H1 (cell line): ENCODE measurements at regions not wholly inside any gene's neighbourhood (a gene's known extent, or its start where the extent isn't known, plus 50 kb on each side); places are given as distances from the start of the nearest gene placed in this dataset.

Experiments
- CTCF ChIA-PET: fragments of 300-600 bp; sonication (Branson Sonifier 250); formaldehyde crosslinking; loops from one replicate; lab custom pipeline; 2021; ENCODE audit not compliant: partially characterized antibody; lab: Charles Lee
- POLR2A ChIA-PET: fragments of 300-600 bp; sonication (Branson Sonifier 250); formaldehyde crosslinking; loops from one replicate; lab custom pipeline; 2021; ENCODE audit warnings: inconsistent platforms; ENCODE audit not compliant: partially characterized antibody; lab: Charles Lee
- DNase-seq, 2 experiments: peaks; one replicate each; pipeline versions ENCODE4 v3.0.0 to v3.0.0-alpha.2; 2010 to 2022; ENCODE audit warnings: low spot score in 2 of 2, low read depth in 1 of 2, mixed read lengths in 1 of 2
- FAIRE-seq: peaks from 2 replicates; lab custom pipeline; 2011; peaks lifted over from hg19 to GRCh38; lab: Jason Lieb, UNC
- H2AFZ ChIP-seq: 2 replicates; pipeline ENCODE4 v1.8.1; 2012; ENCODE audit warnings: low read length, inconsistent platforms
- H2AK5ac ChIP-seq: 2 replicates; pipeline ENCODE4 v1.6.1; 2013; ENCODE audit warnings: low read depth, low read length
- H2BK120ac ChIP-seq: replicated peaks from 2 replicates; pipeline ENCODE3; 2013; ENCODE audit warnings: low read depth, low read length, inconsistent platforms
- H2BK12ac ChIP-seq: 2 replicates; pipeline ENCODE4 v1.6.1; 2013; ENCODE audit warnings: low read depth, low read length
- H2BK15ac ChIP-seq: 2 replicates; pipeline ENCODE4 v1.6.1; 2013; ENCODE audit warnings: low read length
- H2BK20ac ChIP-seq: 2 replicates; pipeline ENCODE4 v1.6.1; 2013; ENCODE audit warnings: low read length
- H2BK5ac ChIP-seq: 2 replicates; pipeline ENCODE4 v1.6.1; 2013; ENCODE audit warnings: low read depth, low read length
- H3K14ac ChIP-seq: 2 replicates; pipeline ENCODE4 v1.6.1; 2013; ENCODE audit warnings: inconsistent platforms; ENCODE audit not compliant: insufficient read length
- H3K18ac ChIP-seq: 2 replicates; pipeline ENCODE4 v1.6.1; 2013; ENCODE audit warnings: low read length; ENCODE audit errors: extremely low read depth
- H3K23ac ChIP-seq: 2 replicates; pipeline ENCODE4 v1.6.1; 2013; ENCODE audit warnings: inconsistent platforms; ENCODE audit not compliant: insufficient read length
- H3K23me2 ChIP-seq: 2 replicates; pipeline ENCODE4 v1.6.1; 2013; ENCODE audit warnings: low read depth, low read length
- H3K27ac ChIP-seq: 2 replicates; pipeline ENCODE4 v1.6.1; 2011; ENCODE audit warnings: low read depth, low read length, inconsistent platforms
- H3K27me3 ChIP-seq, 4 experiments: replicated peaks in 1 of 4; 1 replicate in 1 of 4; 2 replicates in 3 of 4; pipeline versions ENCODE4 v1.6.1 to v1.8.1; 2011 to 2013; ENCODE audit warnings: low read length in 3 of 4, mild to moderate bottlenecking in 3 of 4, inconsistent platforms in 2 of 4, mixed read lengths in 2 of 4, moderate library complexity in 1 of 4; ENCODE audit not compliant: control insufficient read depth in 3 of 4, insufficient read depth in 3 of 4; ENCODE audit errors: extremely low read depth in 1 of 4
- H3K36me3 ChIP-seq, 4 experiments: 2 replicates each; pipeline versions ENCODE4 v1.6.1 to v1.8.1; 2011 to 2013; ENCODE audit warnings: mild to moderate bottlenecking in 4 of 4, low read length in 3 of 4, moderate library complexity in 2 of 4, control low read depth in 1 of 4, inconsistent platforms in 1 of 4; ENCODE audit not compliant: insufficient read depth in 4 of 4, control insufficient read depth in 2 of 4
- H3K4ac ChIP-seq: replicated peaks from 2 replicates; pipeline ENCODE3; 2013; ENCODE audit warnings: low read length, low read depth, mixed read lengths, inconsistent platforms; ENCODE audit not compliant: insufficient read length
- H3K4me1 ChIP-seq, 4 experiments: replicated peaks in 1 of 4; 1 replicate in 1 of 4; 2 replicates in 3 of 4; pipeline versions ENCODE4 v1.6.1 to v1.8.1; 2011 to 2013; ENCODE audit warnings: low read length in 3 of 4, inconsistent platforms in 2 of 4, mixed read lengths in 1 of 4; ENCODE audit not compliant: insufficient read depth in 4 of 4, control insufficient read depth in 3 of 4
- H3K4me2 ChIP-seq, 2 experiments: 2 replicates each; pipeline versions ENCODE4 v1.6.1 to v1.8.1; 2011 to 2013; ENCODE audit warnings: low read depth in 2 of 2, low read length in 2 of 2, control low read depth in 1 of 2, inconsistent platforms in 1 of 2, mild to moderate bottlenecking in 1 of 2; ENCODE audit not compliant: insufficient read depth in 1 of 2
- H3K4me3 ChIP-seq, 4 experiments: fragments of 200-600, 300-600 bp in 1 of 4; sonication (generic), shearing (Covaris generic), sonication (Bioruptor Twin) in 1 of 4; 2 replicates each; pipeline versions ENCODE4 v1.5.1 to v1.8.1; 2011 to 2016; ENCODE audit warnings: low read length in 4 of 4, low read depth in 3 of 4, control low read depth in 2 of 4, inconsistent platforms in 2 of 4, mild to moderate bottlenecking in 2 of 4, mixed read lengths in 1 of 4, moderate library complexity in 1 of 4; ENCODE audit not compliant: insufficient read depth in 2 of 4; ENCODE audit errors: extremely low read depth in 1 of 4
- H3K56ac ChIP-seq: replicated peaks from 2 replicates; pipeline ENCODE3; 2013; ENCODE audit warnings: low read depth, mild to moderate bottlenecking, mixed read lengths, low read length, inconsistent platforms; ENCODE audit not compliant: insufficient read length
- H3K79me1 ChIP-seq: 2 replicates; pipeline ENCODE4 v1.6.1; 2013; ENCODE audit warnings: low read depth, low read length, control low read depth
- H3K79me2 ChIP-seq, 2 experiments: 2 replicates each; pipeline versions ENCODE4 v1.6.1 to v1.8.1; 2012 to 2013; ENCODE audit warnings: low read length in 2 of 2, mild to moderate bottlenecking in 2 of 2, inconsistent platforms in 1 of 2; ENCODE audit not compliant: insufficient read depth in 2 of 2, control insufficient read depth in 1 of 2
- H3K9ac ChIP-seq, 4 experiments: replicated peaks in 1 of 4; 1 replicate in 1 of 4; 2 replicates in 3 of 4; pipeline versions ENCODE4 v1.6.1 to v1.8.1; 2011 to 2013; ENCODE audit warnings: low read depth in 3 of 4, low read length in 3 of 4, control low read depth in 2 of 4, mild to moderate bottlenecking in 2 of 4, moderate library complexity in 2 of 4, inconsistent platforms in 1 of 4; ENCODE audit errors: extremely low read depth in 1 of 4
- H3K9me3 ChIP-seq, 2 experiments: 2 replicates each; pipeline versions ENCODE4 v1.6.1 to v1.8.1; 2012 to 2013; ENCODE audit warnings: mild to moderate bottlenecking in 2 of 2, moderate library complexity in 2 of 2, control low read depth in 1 of 2, inconsistent platforms in 1 of 2, low read depth in 1 of 2, low read length in 1 of 2, mixed read lengths in 1 of 2; ENCODE audit not compliant: insufficient read depth in 2 of 2
- H4K20me1 ChIP-seq, 2 experiments: replicated peaks in 1 of 2; 2 replicates each; pipeline versions ENCODE3 to v1.8.1; 2011 to 2013; ENCODE audit warnings: inconsistent platforms in 2 of 2, low read length in 2 of 2, mild to moderate bottlenecking in 1 of 2; ENCODE audit not compliant: insufficient read depth in 2 of 2, control insufficient read depth in 1 of 2
- H4K5ac ChIP-seq: 2 replicates; pipeline ENCODE4 v1.6.1; 2013; ENCODE audit warnings: low read length, low read depth, mixed read lengths, inconsistent platforms; ENCODE audit not compliant: insufficient read length
- H4K8ac ChIP-seq: 2 replicates; pipeline ENCODE4 v1.8.0; 2013; ENCODE audit warnings: mild to moderate bottlenecking, moderate library complexity, low read length, inconsistent platforms; ENCODE audit not compliant: insufficient read depth; ENCODE audit errors: extremely low read depth
- H4K91ac ChIP-seq: replicated peaks from 2 replicates; pipeline ENCODE3; 2013; ENCODE audit warnings: low read length, mixed read lengths, inconsistent platforms; ENCODE audit not compliant: insufficient read length
- WGBS, 2 experiments: shearing (Covaris generic) in 1 of 2; methylation state at CpG; one replicate each; pipeline versions ENCODE4 v1.1.6 to v1.1.7; 2013 to 2015; ENCODE audit warnings: low lambda C conversion rate in 2 of 2, mixed read lengths in 2 of 2, inconsistent platforms in 1 of 2, low coverage in 1 of 2, missing lambda C conversion rate in 1 of 2; ENCODE audit not compliant: insufficient replicate concordance in 2 of 2, insufficient coverage in 1 of 2, insufficient read length in 1 of 2; ENCODE audit errors: extremely low coverage in 1 of 2, missing lambda C conversion rate in 1 of 2; 5-methylcytosine and 5-hydroxymethylcytosine counted together
- TF ChIP-seq, protein P1 (sequence below): fragments of 300-600 bp; sonication (generic); IDR thresholded peaks from 2 replicates; pipeline ENCODE4 v1.7.1; 2012; ENCODE audit warnings: low read length, moderate library complexity, mild to moderate bottlenecking, inconsistent platforms; ENCODE audit not compliant: insufficient replicate concordance

DNA sequence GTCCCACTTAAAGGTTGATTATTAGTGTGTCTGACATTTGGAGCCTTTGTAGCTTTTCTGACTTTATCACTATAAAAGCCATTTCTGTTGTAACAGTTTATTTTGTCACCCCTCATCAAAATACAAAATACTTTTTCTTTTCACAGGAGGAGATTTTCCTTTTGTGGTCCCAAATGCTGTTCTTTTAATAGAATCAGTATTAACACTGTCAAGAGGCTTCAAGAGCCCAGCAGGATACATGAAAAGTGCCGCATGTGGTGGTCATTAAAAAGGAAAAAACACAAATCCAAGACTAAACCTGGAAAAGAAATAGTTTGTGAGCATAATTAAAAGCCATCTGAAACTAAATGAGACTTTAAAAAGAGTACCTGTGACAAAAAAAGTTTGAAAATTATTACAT, 515.7 kb downstream of the DCDC2C start:
- CTCF ChIA-PET, result interaction anchor here (0.6 to 0.7 kb wide), 2 partner anchors 68 to 540 kb away, joined by 3 read pairs; no protein-coding TSS in a partner anchor
- WGBS, 2 experiments, result 71% methylated on average over 1 of the region's 1 CpG; no CpG with 5 or more reads in 1 of the 2 experiments
- TF ChIP-seq, protein P1, sequence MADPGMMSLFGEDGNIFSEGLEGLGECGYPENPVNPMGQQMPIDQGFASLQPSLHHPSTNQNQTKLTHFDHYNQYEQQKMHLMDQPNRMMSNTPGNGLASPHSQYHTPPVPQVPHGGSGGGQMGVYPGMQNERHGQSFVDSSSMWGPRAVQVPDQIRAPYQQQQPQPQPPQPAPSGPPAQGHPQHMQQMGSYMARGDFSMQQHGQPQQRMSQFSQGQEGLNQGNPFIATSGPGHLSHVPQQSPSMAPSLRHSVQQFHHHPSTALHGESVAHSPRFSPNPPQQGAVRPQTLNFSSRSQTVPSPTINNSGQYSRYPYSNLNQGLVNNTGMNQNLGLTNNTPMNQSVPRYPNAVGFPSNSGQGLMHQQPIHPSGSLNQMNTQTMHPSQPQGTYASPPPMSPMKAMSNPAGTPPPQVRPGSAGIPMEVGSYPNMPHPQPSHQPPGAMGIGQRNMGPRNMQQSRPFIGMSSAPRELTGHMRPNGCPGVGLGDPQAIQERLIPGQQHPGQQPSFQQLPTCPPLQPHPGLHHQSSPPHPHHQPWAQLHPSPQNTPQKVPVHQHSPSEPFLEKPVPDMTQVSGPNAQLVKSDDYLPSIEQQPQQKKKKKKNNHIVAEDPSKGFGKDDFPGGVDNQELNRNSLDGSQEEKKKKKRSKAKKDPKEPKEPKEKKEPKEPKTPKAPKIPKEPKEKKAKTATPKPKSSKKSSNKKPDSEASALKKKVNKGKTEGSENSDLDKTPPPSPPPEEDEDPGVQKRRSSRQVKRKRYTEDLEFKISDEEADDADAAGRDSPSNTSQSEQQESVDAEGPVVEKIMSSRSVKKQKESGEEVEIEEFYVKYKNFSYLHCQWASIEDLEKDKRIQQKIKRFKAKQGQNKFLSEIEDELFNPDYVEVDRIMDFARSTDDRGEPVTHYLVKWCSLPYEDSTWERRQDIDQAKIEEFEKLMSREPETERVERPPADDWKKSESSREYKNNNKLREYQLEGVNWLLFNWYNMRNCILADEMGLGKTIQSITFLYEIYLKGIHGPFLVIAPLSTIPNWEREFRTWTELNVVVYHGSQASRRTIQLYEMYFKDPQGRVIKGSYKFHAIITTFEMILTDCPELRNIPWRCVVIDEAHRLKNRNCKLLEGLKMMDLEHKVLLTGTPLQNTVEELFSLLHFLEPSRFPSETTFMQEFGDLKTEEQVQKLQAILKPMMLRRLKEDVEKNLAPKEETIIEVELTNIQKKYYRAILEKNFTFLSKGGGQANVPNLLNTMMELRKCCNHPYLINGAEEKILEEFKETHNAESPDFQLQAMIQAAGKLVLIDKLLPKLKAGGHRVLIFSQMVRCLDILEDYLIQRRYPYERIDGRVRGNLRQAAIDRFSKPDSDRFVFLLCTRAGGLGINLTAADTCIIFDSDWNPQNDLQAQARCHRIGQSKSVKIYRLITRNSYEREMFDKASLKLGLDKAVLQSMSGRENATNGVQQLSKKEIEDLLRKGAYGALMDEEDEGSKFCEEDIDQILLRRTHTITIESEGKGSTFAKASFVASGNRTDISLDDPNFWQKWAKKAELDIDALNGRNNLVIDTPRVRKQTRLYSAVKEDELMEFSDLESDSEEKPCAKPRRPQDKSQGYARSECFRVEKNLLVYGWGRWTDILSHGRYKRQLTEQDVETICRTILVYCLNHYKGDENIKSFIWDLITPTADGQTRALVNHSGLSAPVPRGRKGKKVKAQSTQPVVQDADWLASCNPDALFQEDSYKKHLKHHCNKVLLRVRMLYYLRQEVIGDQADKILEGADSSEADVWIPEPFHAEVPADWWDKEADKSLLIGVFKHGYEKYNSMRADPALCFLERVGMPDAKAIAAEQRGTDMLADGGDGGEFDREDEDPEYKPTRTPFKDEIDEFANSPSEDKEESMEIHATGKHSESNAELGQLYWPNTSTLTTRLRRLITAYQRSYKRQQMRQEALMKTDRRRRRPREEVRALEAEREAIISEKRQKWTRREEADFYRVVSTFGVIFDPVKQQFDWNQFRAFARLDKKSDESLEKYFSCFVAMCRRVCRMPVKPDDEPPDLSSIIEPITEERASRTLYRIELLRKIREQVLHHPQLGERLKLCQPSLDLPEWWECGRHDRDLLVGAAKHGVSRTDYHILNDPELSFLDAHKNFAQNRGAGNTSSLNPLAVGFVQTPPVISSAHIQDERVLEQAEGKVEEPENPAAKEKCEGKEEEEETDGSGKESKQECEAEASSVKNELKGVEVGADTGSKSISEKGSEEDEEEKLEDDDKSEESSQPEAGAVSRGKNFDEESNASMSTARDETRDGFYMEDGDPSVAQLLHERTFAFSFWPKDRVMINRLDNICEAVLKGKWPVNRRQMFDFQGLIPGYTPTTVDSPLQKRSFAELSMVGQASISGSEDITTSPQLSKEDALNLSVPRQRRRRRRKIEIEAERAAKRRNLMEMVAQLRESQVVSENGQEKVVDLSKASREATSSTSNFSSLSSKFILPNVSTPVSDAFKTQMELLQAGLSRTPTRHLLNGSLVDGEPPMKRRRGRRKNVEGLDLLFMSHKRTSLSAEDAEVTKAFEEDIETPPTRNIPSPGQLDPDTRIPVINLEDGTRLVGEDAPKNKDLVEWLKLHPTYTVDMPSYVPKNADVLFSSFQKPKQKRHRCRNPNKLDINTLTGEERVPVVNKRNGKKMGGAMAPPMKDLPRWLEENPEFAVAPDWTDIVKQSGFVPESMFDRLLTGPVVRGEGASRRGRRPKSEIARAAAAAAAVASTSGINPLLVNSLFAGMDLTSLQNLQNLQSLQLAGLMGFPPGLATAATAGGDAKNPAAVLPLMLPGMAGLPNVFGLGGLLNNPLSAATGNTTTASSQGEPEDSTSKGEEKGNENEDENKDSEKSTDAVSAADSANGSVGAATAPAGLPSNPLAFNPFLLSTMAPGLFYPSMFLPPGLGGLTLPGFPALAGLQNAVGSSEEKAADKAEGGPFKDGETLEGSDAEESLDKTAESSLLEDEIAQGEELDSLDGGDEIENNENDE, result no peak

More for the DNA sequence above, 515.7 kb downstream of the DCDC2C start:
- Histone ChIP-seq H3K4ac (no peak overlapping the region), H3K4me2 (no peak overlapping the region), H3K9ac (no peak overlapping the region), H4K8ac (no peak overlapping the region), H3K4me1 (peaks cover 0 to 4% (median 1%) of the 10 kb centered on the region in 4 experiments; a peak in 2 of 7 replicates), H3K36me3 (no peaks in the 10 kb centered on the region), H2BK20ac (no peak overlapping the region), H2BK12ac (no peak overlapping the region), H4K91ac (no peak overlapping the region), H2BK15ac (no peak overlapping the region), H2BK120ac (no peak overlapping the region), H3K23me2 (no peaks in the 10 kb centered on the region), H3K56ac (no peak overlapping the region), H3K9me3 (no peaks in the 10 kb centered on the region), H3K79me1 (no peaks in the 10 kb centered on the region), H4K5ac (no peak overlapping the region), H2AK5ac (no peak overlapping the region), H3K23ac (no peak overlapping the region), H3K14ac (no peak overlapping the region), H3K79me2 (no peaks in the 10 kb centered on the region), H2AFZ (no peak overlapping the region), H3K4me3 (no peak overlapping the region), H3K18ac (no peak overlapping the region), H4K20me1 (no peaks in the 10 kb centered on the region), H3K27ac (no peak overlapping the region), H2BK5ac (no peak overlapping the region), H3K27me3 (no peaks in the 10 kb centered on the region)
- POLR2A ChIA-PET, result no interaction called here
- DNase-seq (no peak), FAIRE-seq (no peak)
